Neural cell (in vitro differentiated cells): ENCODE measurements at regions not wholly inside any gene's neighbourhood (a gene's known extent, or its start where the extent isn't known, plus 50 kb on each side); places are given as distances from the start of the nearest gene placed in this dataset.

ENCODE experiments used
- EP300 ChIP-seq: fragments of 450-650 bp; conservative IDR thresholded peaks from 2 replicates; pipeline ENCODE4 v1.6.1; 2014; ENCODE audit warnings: antibody characterized with exemption, mild to moderate bottlenecking, moderate library complexity; ENCODE audit not compliant: poor library complexity, severe bottlenecking
- EZH2 ChIP-seq: fragments of 200-600, 300-800 bp; shearing (Covaris generic), sonication (generic); IDR thresholded peaks from 2 replicates; pipeline ENCODE4 v1.6.1; 2014; ENCODE audit warnings: antibody characterized with exemption, low read length, borderline replicate concordance, mild to moderate bottlenecking; ENCODE audit not compliant: insufficient read depth, poor library complexity, severe bottlenecking
- POLR2AphosphoS5 ChIP-seq: IDR thresholded peaks from 2 replicates; pipeline ENCODE4 v1.6.1; 2012
- RAD21 ChIP-seq: fragments of 450-650 bp; conservative IDR thresholded peaks from 2 replicates; pipeline ENCODE4 v1.6.1; 2014; ENCODE audit warnings: antibody characterized with exemption, mild to moderate bottlenecking, moderate library complexity
- REST ChIP-seq: IDR thresholded peaks from 2 replicates; pipeline ENCODE4 v1.6.1; 2012; ENCODE audit warnings: borderline replicate concordance
- SMC3 ChIP-seq: fragments of 450-650 bp; conservative IDR thresholded peaks from 2 replicates; pipeline ENCODE4 v1.6.1; 2014; ENCODE audit warnings: antibody characterized with exemption, mild to moderate bottlenecking, moderate library complexity; ENCODE audit not compliant: poor library complexity
- TF ChIP-seq, protein P1 (sequence below): fragments of 450-650 bp; IDR thresholded peaks from 2 replicates; pipeline ENCODE4 v1.5.1; 2014; ENCODE audit warnings: antibody characterized with exemption, mild to moderate bottlenecking, moderate library complexity; ENCODE audit not compliant: poor library complexity, severe bottlenecking

GRCh38 chr9:115292584-115293279 lies 174.8 kb upstream of the TNC start:
- TF ChIP-seq POLR2AphosphoS5 (no peak), EZH2 (no peak), EP300 (no peak), SMC3 (no peak), REST (no peak), RAD21 (no peak)
- TF ChIP-seq, protein P1, sequence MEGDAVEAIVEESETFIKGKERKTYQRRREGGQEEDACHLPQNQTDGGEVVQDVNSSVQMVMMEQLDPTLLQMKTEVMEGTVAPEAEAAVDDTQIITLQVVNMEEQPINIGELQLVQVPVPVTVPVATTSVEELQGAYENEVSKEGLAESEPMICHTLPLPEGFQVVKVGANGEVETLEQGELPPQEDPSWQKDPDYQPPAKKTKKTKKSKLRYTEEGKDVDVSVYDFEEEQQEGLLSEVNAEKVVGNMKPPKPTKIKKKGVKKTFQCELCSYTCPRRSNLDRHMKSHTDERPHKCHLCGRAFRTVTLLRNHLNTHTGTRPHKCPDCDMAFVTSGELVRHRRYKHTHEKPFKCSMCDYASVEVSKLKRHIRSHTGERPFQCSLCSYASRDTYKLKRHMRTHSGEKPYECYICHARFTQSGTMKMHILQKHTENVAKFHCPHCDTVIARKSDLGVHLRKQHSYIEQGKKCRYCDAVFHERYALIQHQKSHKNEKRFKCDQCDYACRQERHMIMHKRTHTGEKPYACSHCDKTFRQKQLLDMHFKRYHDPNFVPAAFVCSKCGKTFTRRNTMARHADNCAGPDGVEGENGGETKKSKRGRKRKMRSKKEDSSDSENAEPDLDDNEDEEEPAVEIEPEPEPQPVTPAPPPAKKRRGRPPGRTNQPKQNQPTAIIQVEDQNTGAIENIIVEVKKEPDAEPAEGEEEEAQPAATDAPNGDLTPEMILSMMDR = no peak
